ENCODE measurements at regions not wholly inside any gene's neighbourhood (a gene's known extent, or its start where the extent isn't known, plus 50 kb on each side); places are given as distances from the start of the nearest gene placed in this dataset.

DNA sequence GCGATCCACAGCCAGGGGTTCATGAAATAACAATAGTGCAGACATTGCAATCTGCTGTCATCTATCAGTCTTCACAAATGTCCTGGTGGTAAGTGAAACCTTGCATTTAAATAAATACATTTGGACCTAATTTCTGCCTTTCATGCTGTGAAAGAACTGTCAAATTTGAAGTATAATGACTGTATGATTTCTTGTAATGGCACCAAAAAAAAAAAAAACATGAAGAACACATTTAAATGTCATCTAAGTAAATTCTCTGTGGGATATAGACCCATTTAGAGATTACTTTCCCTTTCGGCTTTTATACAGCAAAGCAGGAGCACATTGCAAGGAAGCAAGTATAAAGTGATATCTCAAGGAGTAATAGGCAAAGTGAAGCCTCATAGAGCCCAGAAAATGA is 431.5 kb upstream of the SGCD start:
- H2BK5ac ChIP-seq (ENCODE audit: low read depth, low read length), result no peak overlapping the region
- H2BK12ac ChIP-seq (ENCODE audit: low read depth, low read length), result no peak overlapping the region
- 81% methylated on average over 2 of the region's 2 CpGs; no CpG with 5 or more reads in 1 of the 2 experiments for WGBS, 2 experiments (ENCODE audit: extremely low coverage in 1 of 2, insufficient coverage in 1 of 2, insufficient read length in 1 of 2, insufficient replicate concordance in 2 of 2, low coverage in 1 of 2, low lambda C conversion rate in 2 of 2, missing lambda C conversion rate in 1 of 2)
- no peaks in the 10 kb centered on the region for H3K9me3 ChIP-seq (ENCODE audit: insufficient read depth in 2 of 2, low read depth in 1 of 2, low read length in 1 of 2)
- no peak overlapping the region for H3K4me3 ChIP-seq (ENCODE audit: extremely low read depth in 1 of 4, insufficient read depth in 2 of 4, low read depth in 3 of 4, low read length in 4 of 4)
- H2AFZ ChIP-seq (ENCODE audit: low read length), result no peak overlapping the region
- H2BK20ac ChIP-seq (ENCODE audit: low read length), result no peak overlapping the region
- FAIRE-seq (no peak), DNase-seq (ENCODE audit: low read depth in 1 of 2, low spot score in 2 of 2) (no peak)
- H3K18ac ChIP-seq (ENCODE audit: extremely low read depth, low read length), result no peak overlapping the region
- H3K56ac ChIP-seq (replicated peaks; ENCODE audit: insufficient read length, low read depth, low read length), result no peak overlapping the region
- H3K79me1 ChIP-seq (ENCODE audit: low read depth, low read length), result no peaks in the 10 kb centered on the region
- no peak overlapping the region for H2AK5ac ChIP-seq (ENCODE audit: low read depth, low read length)
- TF ChIP-seq SP4 (IDR thresholded peaks at IDR 0.05; ENCODE audit: low read length) (no peak), RAD21 (IDR thresholded peaks at IDR 0.05 in 1 of 2, conservative IDR thresholded peaks at IDR 0.05 in 1 of 2; ENCODE audit: low read depth in 2 of 2, low read length in 2 of 2) (no peak), PHF8 (conservative IDR thresholded peaks at IDR 0.05; ENCODE audit: low read depth, low read length) (no peak), POLR2AphosphoS5 (IDR thresholded peaks at IDR 0.05; ENCODE audit: low read depth, low read length) (no peak), ASH2L (IDR thresholded peaks at IDR 0.05; ENCODE audit: low read length) (no peak), KDM5A (IDR thresholded peaks at IDR 0.05; ENCODE audit: low read length) (no peak), SAP30 (IDR thresholded peaks at IDR 0.05; ENCODE audit: insufficient read depth, insufficient replicate concordance, low read length) (no peak), SIRT6 (IDR thresholded peaks at IDR 0.05; ENCODE audit: low read length) (no peak), BCL11A (IDR thresholded peaks at IDR 0.05; ENCODE audit: low read depth in 2 of 2, low read length in 2 of 2) (no peak), HDAC2 (IDR thresholded peaks at IDR 0.05; ENCODE audit: borderline replicate concordance in 1 of 2, low read depth in 2 of 2, low read length in 2 of 2) (no peak), MAFK (IDR thresholded peaks at IDR 0.05; ENCODE audit: low read depth, low read length) (no peak), EZH2 (IDR thresholded peaks at IDR 0.05; ENCODE audit: low read depth, low read length, severe bottlenecking) (no peak), TAF1 (IDR thresholded peaks at IDR 0.05; ENCODE audit: low read depth, low read length) (no peak), SIN3A (conservative IDR thresholded peaks at IDR 0.05 in 1 of 2, IDR thresholded peaks at IDR 0.05 in 1 of 2; ENCODE audit: low read depth in 1 of 2, low read length in 2 of 2) (no peak)
- no peak overlapping the region for H3K27ac ChIP-seq (ENCODE audit: low read depth, low read length)
- H4K20me1 ChIP-seq (replicated peaks in 1 of 2; ENCODE audit: control insufficient read depth in 1 of 2, insufficient read depth in 2 of 2, low read length in 2 of 2), result no peaks in the 10 kb centered on the region
- CTCF ChIA-PET (ENCODE audit: partially characterized antibody), result interaction anchor here (1.3 kb wide), 1 partner anchor 11 kb away, joined by 3 read pairs; no protein-coding TSS in a partner anchor
- H3K9ac ChIP-seq (replicated peaks in 1 of 4; ENCODE audit: extremely low read depth in 1 of 4, low read depth in 3 of 4, low read length in 3 of 4), result no peak overlapping the region
- H3K36me3 ChIP-seq (ENCODE audit: control insufficient read depth in 2 of 4, insufficient read depth in 4 of 4, low read length in 3 of 4), result no peaks in the 10 kb centered on the region
- H3K14ac ChIP-seq (ENCODE audit: insufficient read length), result no peak overlapping the region
- no peak overlapping the region for H2BK15ac ChIP-seq (ENCODE audit: low read length)
- H3K27me3 ChIP-seq (replicated peaks in 1 of 4; ENCODE audit: control insufficient read depth in 3 of 4, extremely low read depth in 1 of 4, insufficient read depth in 3 of 4, low read length in 3 of 4), result no peaks in the 10 kb centered on the region
- H3K4me2 ChIP-seq (ENCODE audit: insufficient read depth in 1 of 2, low read depth in 2 of 2, low read length in 2 of 2), result no peak overlapping the region
- no peak overlapping the region for H3K23ac ChIP-seq (ENCODE audit: insufficient read length)
- no peaks in the 10 kb centered on the region for H3K4me1 ChIP-seq (replicated peaks in 1 of 4; ENCODE audit: control insufficient read depth in 3 of 4, insufficient read depth in 4 of 4, low read length in 3 of 4)
- H3K4ac ChIP-seq (replicated peaks; ENCODE audit: insufficient read length, low read depth, low read length), result no peak overlapping the region
- no peak overlapping the region for H2BK120ac ChIP-seq (replicated peaks; ENCODE audit: low read depth, low read length)
- no peak overlapping the region for H4K91ac ChIP-seq (replicated peaks; ENCODE audit: insufficient read length, low read length)
- no peaks in the 10 kb centered on the region for H3K79me2 ChIP-seq (ENCODE audit: control insufficient read depth in 1 of 2, insufficient read depth in 2 of 2, low read length in 2 of 2)
- no peak overlapping the region for H4K5ac ChIP-seq (ENCODE audit: insufficient read length, low read depth, low read length)
- no peaks in the 10 kb centered on the region for H3K23me2 ChIP-seq (ENCODE audit: low read depth, low read length)
- H4K8ac ChIP-seq (ENCODE audit: extremely low read depth, insufficient read depth, low read length), result no peak overlapping the region
- POLR2A ChIA-PET (ENCODE audit: partially characterized antibody), result no interaction called here

Data from H1 (cell line).